ENCODE measurements at regions not wholly inside any gene's neighbourhood (a gene's known extent, or its start where the extent isn't known, plus 50 kb on each side); places are given as distances from the start of the nearest gene placed in this dataset.

DNA sequence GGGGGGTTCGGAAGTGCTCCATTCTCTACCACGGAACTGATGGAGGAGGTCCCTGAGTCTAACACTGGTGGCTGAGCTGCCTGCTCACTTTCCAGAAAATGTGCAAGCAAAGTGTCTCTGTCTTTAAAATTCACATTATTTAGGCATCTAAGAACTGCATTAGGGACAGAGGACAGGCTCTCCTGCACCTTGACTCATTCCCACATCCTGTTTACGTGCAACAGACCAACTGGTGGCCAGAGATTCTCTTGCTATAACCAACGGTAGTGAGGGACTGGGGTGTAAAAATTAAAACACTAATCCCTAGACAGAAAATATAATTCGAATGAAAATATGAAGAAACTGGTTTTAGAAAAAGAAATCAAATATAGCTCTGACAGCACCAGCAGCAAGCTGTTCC is 320.9 kb downstream of the IRX2 start:
- H4K91ac ChIP-seq (replicated peaks; ENCODE audit: insufficient read length, low read length), result no peak overlapping the region
- no peak overlapping the region for H3K4me3 ChIP-seq (ENCODE audit: extremely low read depth in 1 of 4, insufficient read depth in 2 of 4, low read depth in 3 of 4, low read length in 4 of 4)
- H3K18ac ChIP-seq (ENCODE audit: extremely low read depth, low read length), result no peak overlapping the region
- no peak overlapping the region for H3K27ac ChIP-seq (ENCODE audit: low read depth, low read length)
- no peak for TF ChIP-seq SP2 (IDR thresholded peaks at IDR 0.05; ENCODE audit: low read length)
- no peak for TF ChIP-seq HDAC2 (IDR thresholded peaks at IDR 0.05; ENCODE audit: borderline replicate concordance in 1 of 2, low read depth in 2 of 2, low read length in 2 of 2)
- no peak for TF ChIP-seq TBP (IDR thresholded peaks at IDR 0.05; ENCODE audit: low read depth, low read length)
- no peak for TF ChIP-seq GABPA (IDR thresholded peaks at IDR 0.05; ENCODE audit: borderline replicate concordance, insufficient read depth, low read length)
- TF ChIP-seq SP4 (IDR thresholded peaks at IDR 0.05; ENCODE audit: low read length), result no peak
- no peak for TF ChIP-seq TEAD4 (IDR thresholded peaks at IDR 0.05; ENCODE audit: low read depth, low read length)
- no peak for TF ChIP-seq MAFK (IDR thresholded peaks at IDR 0.05; ENCODE audit: low read depth, low read length)
- TF ChIP-seq EZH2 (IDR thresholded peaks at IDR 0.05; ENCODE audit: low read depth, low read length, severe bottlenecking), result no peak
- TF ChIP-seq, protein P1, sequence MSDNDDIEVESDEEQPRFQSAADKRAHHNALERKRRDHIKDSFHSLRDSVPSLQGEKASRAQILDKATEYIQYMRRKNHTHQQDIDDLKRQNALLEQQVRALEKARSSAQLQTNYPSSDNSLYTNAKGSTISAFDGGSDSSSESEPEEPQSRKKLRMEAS (IDR thresholded peaks at IDR 0.05), result no peak
- TF ChIP-seq, protein P2, sequence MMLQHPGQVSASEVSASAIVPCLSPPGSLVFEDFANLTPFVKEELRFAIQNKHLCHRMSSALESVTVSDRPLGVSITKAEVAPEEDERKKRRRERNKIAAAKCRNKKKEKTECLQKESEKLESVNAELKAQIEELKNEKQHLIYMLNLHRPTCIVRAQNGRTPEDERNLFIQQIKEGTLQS (IDR thresholded peaks at IDR 0.05; ENCODE audit: insufficient read depth, low read depth, low read length), result no peak
- TF ChIP-seq EP300 (IDR thresholded peaks at IDR 0.05; ENCODE audit: borderline replicate concordance in 1 of 2, low read depth in 2 of 2, low read length in 2 of 2), result no peak
- no peak for TF ChIP-seq TAF1 (IDR thresholded peaks at IDR 0.05; ENCODE audit: low read depth, low read length)
- no peak for TF ChIP-seq YY1 (IDR thresholded peaks at IDR 0.05; ENCODE audit: low read depth, low read length)
- TF ChIP-seq JUND (IDR thresholded peaks at IDR 0.05; ENCODE audit: low read length), result no peak
- no peak overlapping the region for H3K9ac ChIP-seq (replicated peaks in 1 of 4; ENCODE audit: extremely low read depth in 1 of 4, low read depth in 3 of 4, low read length in 3 of 4)
- H4K5ac ChIP-seq (ENCODE audit: insufficient read length, low read depth, low read length), result no peak overlapping the region
- no peak overlapping the region for H2BK120ac ChIP-seq (replicated peaks; ENCODE audit: low read depth, low read length)
- no peak overlapping the region for H2BK5ac ChIP-seq (ENCODE audit: low read depth, low read length)
- no peak overlapping the region for H2BK20ac ChIP-seq (ENCODE audit: low read length)
- WGBS, 2 experiments (ENCODE audit: extremely low coverage in 1 of 2, insufficient coverage in 1 of 2, insufficient read length in 1 of 2, insufficient replicate concordance in 2 of 2, low coverage in 1 of 2, low lambda C conversion rate in 2 of 2, missing lambda C conversion rate in 1 of 2), result 93% methylated on average over 5 of the region's 5 CpGs; no CpG with 5 or more reads in 1 of the 2 experiments
- H3K79me2 ChIP-seq (ENCODE audit: control insufficient read depth in 1 of 2, insufficient read depth in 2 of 2, low read length in 2 of 2), result no peaks in the 10 kb centered on the region
- H3K56ac ChIP-seq (replicated peaks; ENCODE audit: insufficient read length, low read depth, low read length), result no peak overlapping the region
- no peak overlapping the region for H3K14ac ChIP-seq (ENCODE audit: insufficient read length)
- no peaks in the 10 kb centered on the region for H3K36me3 ChIP-seq (ENCODE audit: control insufficient read depth in 2 of 4, insufficient read depth in 4 of 4, low read length in 3 of 4)
- no peak overlapping the region for H2AFZ ChIP-seq (ENCODE audit: low read length)
- H3K23me2 ChIP-seq (ENCODE audit: low read depth, low read length), result no peaks in the 10 kb centered on the region
- peaks cover 15 to 26% of the 10 kb centered on the region in 2 experiments for H3K9me3 ChIP-seq (ENCODE audit: insufficient read depth in 2 of 2, low read depth in 1 of 2, low read length in 1 of 2)
- H2AK5ac ChIP-seq (ENCODE audit: low read depth, low read length), result no peak overlapping the region
- POLR2A ChIA-PET (ENCODE audit: partially characterized antibody), result no interaction called here
- H4K8ac ChIP-seq (ENCODE audit: extremely low read depth, insufficient read depth, low read length), result no peak overlapping the region
- no peak overlapping the region for H3K23ac ChIP-seq (ENCODE audit: insufficient read length)
- H2BK12ac ChIP-seq (ENCODE audit: low read depth, low read length), result no peak overlapping the region
- no peak overlapping the region for H3K4ac ChIP-seq (replicated peaks; ENCODE audit: insufficient read length, low read depth, low read length)
- H3K79me1 ChIP-seq (ENCODE audit: low read depth, low read length), result no peaks in the 10 kb centered on the region
- H4K20me1 ChIP-seq (replicated peaks in 1 of 2; ENCODE audit: control insufficient read depth in 1 of 2, insufficient read depth in 2 of 2, low read length in 2 of 2), result no peaks in the 10 kb centered on the region
- no peak overlapping the region for H3K4me2 ChIP-seq (ENCODE audit: insufficient read depth in 1 of 2, low read depth in 2 of 2, low read length in 2 of 2)
- CTCF ChIA-PET (ENCODE audit: partially characterized antibody), result interaction anchor here (0.7 to 1.7 kb wide), 2 partner anchors 15 to 408 kb away, joined by 9 read pairs; no protein-coding TSS in a partner anchor
- DNase-seq (ENCODE audit: low read depth in 1 of 2, low spot score in 2 of 2), result no peak
- H2BK15ac ChIP-seq (ENCODE audit: low read length), result no peak overlapping the region
- no peaks in the 10 kb centered on the region for H3K27me3 ChIP-seq (replicated peaks in 1 of 4; ENCODE audit: control insufficient read depth in 3 of 4, extremely low read depth in 1 of 4, insufficient read depth in 3 of 4, low read length in 3 of 4)
- H3K4me1 ChIP-seq (replicated peaks in 1 of 4; ENCODE audit: control insufficient read depth in 3 of 4, insufficient read depth in 4 of 4, low read length in 3 of 4), result no peaks in the 10 kb centered on the region
- FAIRE-seq, result no peak

All from H1 (cell line).